Right hindlimb (tissue), 1 donor: ENCODE measurements at regions not wholly inside any gene's neighbourhood (a gene's known extent, or its start where the extent isn't known, plus 50 kb on each side); places are given as distances from the start of the nearest gene placed in this dataset.

ENCODE experiments used
- DNase-seq: peaks from one replicate; pipeline ENCODE4 v3.0.0-alpha.2; 2018

- DNase-seq = no peak
Observed at GRCh38 chr6:156107624-156108101, 652.0 kb upstream of the NOX3 start.

GRCh38 chr6:156102129-156102528 is 646.5 kb upstream of the NOX3 start:
- no peak for DNase-seq

- DNase-seq = no peak
Observed at GRCh38 chr6:156098839-156099238, 643.2 kb upstream of the NOX3 start.

- DNase-seq = no peak
Observed at GRCh38 chr6:156087487-156087886, 631.8 kb upstream of the NOX3 start.

GRCh38 chr6:156082012-156082411 is 626.4 kb upstream of the NOX3 start:
- DNase-seq = no peak

- no peak for DNase-seq
Observed at GRCh38 chr6:156080371-156080770, 624.7 kb upstream of the NOX3 start.

- no peak for DNase-seq
Observed at GRCh38 chr6:156068881-156069280, 613.2 kb upstream of the NOX3 start.

- DNase-seq = no peak
Observed at GRCh38 chr6:156065849-156066248, 610.2 kb upstream of the NOX3 start.

GRCh38 chr6:156062091-156062563 is 606.5 kb upstream of the NOX3 start:
- no peak for DNase-seq

- DNase-seq = no peak
Observed at GRCh38 chr6:156061465-156061864, 605.8 kb upstream of the NOX3 start.

GRCh38 chr6:156060013-156060412 is 604.4 kb upstream of the NOX3 start:
- DNase-seq = no peak

GRCh38 chr6:156058356-156058755 is 602.7 kb upstream of the NOX3 start:
- DNase-seq = no peak

- no peak for DNase-seq
Observed at GRCh38 chr6:156057869-156058268, 602.2 kb upstream of the NOX3 start.

- no peak for DNase-seq
Observed at GRCh38 chr6:156056085-156056484, 600.4 kb upstream of the NOX3 start.

- no peak for DNase-seq
Observed at GRCh38 chr6:156053626-156054025, 598.0 kb upstream of the NOX3 start.

- no peak for DNase-seq
Observed at GRCh38 chr6:156046841-156047449, 591.3 kb upstream of the NOX3 start.

- DNase-seq = no peak
Observed at GRCh38 chr6:156046268-156046665, 590.6 kb upstream of the NOX3 start.

- DNase-seq = no peak
Observed at GRCh38 chr6:156045401-156046267, 590.0 kb upstream of the NOX3 start.

GRCh38 chr6:156033598-156033997 is 578.0 kb upstream of the NOX3 start:
- DNase-seq = no peak

GRCh38 chr6:156031516-156031915 is 575.9 kb upstream of the NOX3 start:
- no peak for DNase-seq

- DNase-seq = no peak
Observed at GRCh38 chr6:156030053-156030452, 574.4 kb upstream of the NOX3 start.

- DNase-seq = no peak
Observed at GRCh38 chr6:156029286-156029985, 573.8 kb upstream of the NOX3 start.

GRCh38 chr6:156028335-156029131 is 572.9 kb upstream of the NOX3 start:
- DNase-seq = no peak
